Activated naive CD8-positive, alpha-beta T cell treated with anti-CD3 and anti-CD28 coated beads, Interleukin-2, amount 10 ng/mL, durations not matched to agents 7 days and 5 days (primary cell): ENCODE measurements at regions not wholly inside any gene's neighbourhood (a gene's known extent, or its start where the extent isn't known, plus 50 kb on each side); places are given as distances from the start of the nearest gene placed in this dataset.
"Not testable (repeated sequence)": the region's sequence is repeated elsewhere in the genome, so short reads cannot be mapped to it uniquely, and the experiment has no call there.

Experiments
- ATAC-seq: fragments of 150-1000 bp; cut with Tn5 transposase; one replicate; pipeline ENCODE4 v1.10.0; 2021; ENCODE audit warnings: low read depth, moderate library complexity
- POLR2A ChIA-PET: fragments of 350-600 bp; sonication (Branson Sonifier 250); formaldehyde crosslinking; loops from one replicate; lab custom pipeline; 2021; ENCODE audit warnings: antibody characterized with exemption; lab: Charles Lee
- DNase-seq: peaks from one replicate; pipeline ENCODE4 v3.0.0; 2021
- H3K27ac Mint-ChIP-seq: one replicate; pipeline ENCODE4 v1.8.0; 2022; ENCODE audit warnings: mild to moderate bottlenecking, mixed read lengths
- H3K27me3 Mint-ChIP-seq: one replicate; pipeline ENCODE4 v1.8.0; 2022; ENCODE audit warnings: mild to moderate bottlenecking, moderate library complexity, mixed read lengths
- H3K36me3 Mint-ChIP-seq: one replicate; pipeline ENCODE4 v1.8.0; 2021; ENCODE audit warnings: mild to moderate bottlenecking, mixed read lengths
- H3K4me1 Mint-ChIP-seq: one replicate; pipeline ENCODE4 v1.8.0; 2021; ENCODE audit warnings: mixed read lengths
- H3K4me3 Mint-ChIP-seq: one replicate; pipeline ENCODE4 v1.8.0; 2022; ENCODE audit warnings: mild to moderate bottlenecking, moderate library complexity, mixed read lengths
- H3K9me3 Mint-ChIP-seq: one replicate; pipeline ENCODE4 v1.8.0; 2021; ENCODE audit warnings: mixed read lengths

- Mint-ChIP-seq H3K9me3 (peaks cover 21% of the 10 kb centered on the region), H3K36me3 (peaks cover 17% of the 10 kb centered on the region)
- H3K27ac Mint-ChIP-seq, DNase-seq, H3K4me1 Mint-ChIP-seq, POLR2A ChIA-PET, H3K27me3 Mint-ChIP-seq, H3K4me3 Mint-ChIP-seq, ATAC-seq: not testable (repeated sequence)
These were observed 93.6 kb upstream of the CEP78 start for GRCh38 chr9:78142264-78142663.

- Mint-ChIP-seq H3K4me1 (peaks cover 15% of the 10 kb centered on the region), H3K27me3 (no peaks in the 10 kb centered on the region), H3K27ac (no peak overlapping the region), H3K9me3 (peaks cover 19% of the 10 kb centered on the region), H3K4me3 (no peak overlapping the region), H3K36me3 (peaks cover 16% of the 10 kb centered on the region)
- DNase-seq = no peak
- POLR2A ChIA-PET = interaction anchor here (0.7 kb wide), 1 partner anchor 1536 kb away, joined by 5 read pairs; no protein-coding TSS in a partner anchor
- peak; percentile 36 for ATAC-seq
These were observed 102.1 kb upstream of the CEP78 start for GRCh38 chr9:78133751-78134150.

DNA sequence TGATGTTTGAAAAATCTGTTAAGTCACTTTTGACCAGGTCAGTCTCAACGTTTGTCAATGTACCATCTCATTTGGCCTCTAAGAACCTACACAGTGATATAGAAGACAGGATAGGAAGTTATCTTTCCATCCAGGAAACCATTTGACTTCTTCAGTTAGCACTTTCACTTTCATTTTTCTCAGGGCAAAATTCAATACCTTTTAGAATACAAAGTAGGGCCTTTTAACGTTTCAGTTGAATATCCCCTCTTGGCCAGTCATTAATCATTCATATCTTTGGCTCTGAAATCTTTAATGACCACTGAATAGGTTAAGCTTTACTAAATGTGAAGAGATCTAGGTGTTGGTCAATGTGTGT, 101.1 kb upstream of the GNAQ start:
- peaks cover 16% of the 10 kb centered on the region for H3K9me3 Mint-ChIP-seq
- H3K27ac Mint-ChIP-seq = peak overlapping the region; percentile 85
- POLR2A ChIA-PET = no interaction called here
- peaks cover 3% of the 10 kb centered on the region for H3K27me3 Mint-ChIP-seq
- DNase-seq (no peak), ATAC-seq (peak; percentile 76)
- H3K36me3 Mint-ChIP-seq = peaks cover 12% of the 10 kb centered on the region
- peak overlapping the region; percentile 78 for H3K4me3 Mint-ChIP-seq
- peaks cover 15% of the 10 kb centered on the region for H3K4me1 Mint-ChIP-seq

DNA sequence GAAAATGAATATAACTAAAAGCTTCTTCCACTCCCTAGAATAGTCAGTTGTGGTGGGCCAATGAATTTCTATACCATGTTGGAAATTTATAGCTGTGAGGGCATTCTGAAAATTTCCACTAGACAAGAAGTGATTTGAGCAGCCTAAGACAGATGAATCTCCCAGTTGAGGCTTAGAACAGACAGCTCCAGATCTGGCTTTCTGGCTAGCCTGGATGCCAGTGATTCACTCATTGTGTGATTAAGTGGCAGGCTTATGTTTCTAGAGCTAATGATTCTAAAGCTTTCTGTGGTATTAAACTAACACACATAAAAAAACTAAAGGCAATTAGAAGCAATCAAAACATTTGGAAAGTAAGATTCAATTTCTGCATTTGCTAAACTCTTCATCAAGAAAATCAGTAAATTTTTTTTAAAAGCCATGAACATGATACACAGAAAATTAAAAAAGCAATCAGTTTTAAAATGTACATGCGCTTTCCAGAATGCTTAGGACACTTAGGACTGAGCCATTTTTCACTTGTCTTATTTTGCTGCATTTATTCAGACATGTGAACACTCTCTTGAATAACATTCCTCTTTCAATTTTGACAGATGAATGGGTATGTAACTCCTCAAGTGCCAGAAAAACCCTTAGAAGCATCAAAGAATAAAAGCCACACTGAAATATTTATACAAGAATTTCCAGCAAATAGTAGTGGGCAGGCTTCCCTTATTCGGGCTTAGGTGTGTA, 100.5 kb upstream of the GNAQ start:
- DNase-seq = no peak
- Mint-ChIP-seq H3K4me3 (peak overlapping the region; percentile 78), H3K4me1 (peaks cover 15% of the 10 kb centered on the region), H3K36me3 (peaks cover 9% of the 10 kb centered on the region), H3K27ac (peak overlapping the region; percentile 85), H3K27me3 (peaks cover 3% of the 10 kb centered on the region), H3K9me3 (peaks cover 13% of the 10 kb centered on the region)
- POLR2A ChIA-PET = interaction anchor here (0.6 kb wide), 1 partner anchor 353 kb away, joined by 3 read pairs; no protein-coding TSS in a partner anchor
- no peak for ATAC-seq

DNA sequence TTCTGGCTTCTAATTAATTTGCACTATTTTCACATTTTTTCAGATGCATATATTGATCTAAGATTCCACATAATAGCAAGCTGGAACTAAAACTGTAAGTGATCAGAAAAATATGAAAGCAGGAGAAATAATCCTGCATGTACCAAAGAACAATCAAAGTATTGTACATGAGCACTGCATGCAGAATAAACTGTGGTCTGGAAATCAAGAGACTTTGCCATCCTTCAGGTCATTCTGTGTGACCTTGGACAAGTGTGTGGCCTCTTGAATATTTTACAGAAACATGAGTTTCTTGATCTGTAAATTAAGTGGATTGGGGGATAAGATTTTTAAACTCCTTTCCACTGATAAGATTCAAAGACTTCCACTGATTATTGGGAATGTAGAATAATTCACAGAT, 99.2 kb upstream of the GNAQ start:
- Mint-ChIP-seq H3K4me3 (no peak overlapping the region), H3K27me3 (peaks cover 3% of the 10 kb centered on the region), H3K27ac (no peak overlapping the region), H3K36me3 (peaks cover 9% of the 10 kb centered on the region), H3K4me1 (peaks cover 15% of the 10 kb centered on the region), H3K9me3 (peaks cover 10% of the 10 kb centered on the region)
- POLR2A ChIA-PET = no interaction called here
- DNase-seq (no peak), ATAC-seq (no peak)

DNA sequence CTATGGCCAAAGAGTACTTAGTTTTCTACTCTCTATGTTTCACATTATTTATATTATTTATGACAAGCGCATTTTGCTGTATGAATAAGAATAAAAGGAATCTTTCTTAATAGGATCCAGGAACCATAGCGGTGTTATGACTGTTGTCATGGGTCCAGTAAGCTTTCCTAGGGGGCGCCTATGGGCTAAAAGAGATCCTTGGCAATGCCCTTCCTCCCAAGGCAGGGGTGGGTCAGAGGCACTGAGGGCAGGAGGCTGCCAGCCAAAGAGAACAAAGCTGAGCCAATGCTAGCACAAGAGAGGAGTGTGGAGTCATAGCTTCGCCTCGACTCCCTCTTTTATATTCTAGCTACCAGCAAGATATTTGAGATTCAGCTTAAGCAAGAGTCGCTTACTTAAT, 98.4 kb upstream of the GNAQ start:
- Mint-ChIP-seq H3K4me3 (no peak overlapping the region), H3K9me3 (peaks cover 6% of the 10 kb centered on the region), H3K36me3 (peaks cover 10% of the 10 kb centered on the region), H3K4me1 (peaks cover 15% of the 10 kb centered on the region), H3K27ac (no peak overlapping the region), H3K27me3 (peaks cover 4% of the 10 kb centered on the region)
- ATAC-seq = no peak
- no peak for DNase-seq
- POLR2A ChIA-PET = no interaction called here

GRCh38 chr9:78127279-78128225, 95.9 kb upstream of the GNAQ start:
- POLR2A ChIA-PET = no interaction called here
- Mint-ChIP-seq H3K9me3 (no peaks in the 10 kb centered on the region), H3K36me3 (peaks cover 3% of the 10 kb centered on the region), H3K27me3 (peaks cover 8% of the 10 kb centered on the region), H3K4me3 (no peak overlapping the region), H3K27ac (no peak overlapping the region), H3K4me1 (peaks cover 3% of the 10 kb centered on the region)
- DNase-seq (no peak), ATAC-seq (no peak)

DNA sequence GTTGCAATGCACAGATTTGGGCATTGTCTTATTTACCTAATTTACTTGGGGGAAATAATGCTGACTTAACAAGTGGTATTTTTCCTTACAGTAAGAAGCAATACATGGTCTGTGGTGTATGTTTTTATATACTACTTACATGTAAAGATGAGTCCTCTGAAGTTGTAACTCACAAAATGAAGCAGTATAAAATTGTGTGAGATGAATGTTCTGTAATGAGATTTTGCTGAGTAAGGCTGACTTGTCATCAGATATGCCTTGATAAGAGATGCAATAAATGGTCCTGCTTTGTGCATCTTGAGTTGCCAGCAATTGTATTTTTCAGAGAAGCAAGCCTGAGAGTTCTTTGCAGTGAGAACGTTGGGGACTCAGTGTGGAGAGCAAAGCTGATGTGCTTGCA, 92.2 kb upstream of the GNAQ start:
- Mint-ChIP-seq H3K36me3 (peaks cover 2% of the 10 kb centered on the region), H3K4me1 (peaks cover 12% of the 10 kb centered on the region), H3K9me3 (no peaks in the 10 kb centered on the region), H3K27me3 (peaks cover 8% of the 10 kb centered on the region), H3K4me3 (no peak overlapping the region), H3K27ac (no peak overlapping the region)
- DNase-seq = no peak
- POLR2A ChIA-PET = no interaction called here
- no peak for ATAC-seq

- peaks cover 4% of the 10 kb centered on the region for H3K36me3 Mint-ChIP-seq
- peaks cover 17% of the 10 kb centered on the region for H3K4me1 Mint-ChIP-seq
- ATAC-seq (no peak), DNase-seq (no peak)
- no peak overlapping the region for H3K4me3 Mint-ChIP-seq
- H3K27ac Mint-ChIP-seq = no peak overlapping the region
- H3K27me3 Mint-ChIP-seq = peaks cover 5% of the 10 kb centered on the region
- H3K9me3 Mint-ChIP-seq = no peaks in the 10 kb centered on the region
- POLR2A ChIA-PET = no interaction called here
These were observed 91.0 kb upstream of the GNAQ start for GRCh38 chr9:78122631-78123030.

GRCh38 chr9:78121488-78121887, 89.9 kb upstream of the GNAQ start:
- no peak overlapping the region for H3K27ac Mint-ChIP-seq
- H3K36me3 Mint-ChIP-seq = peaks cover 4% of the 10 kb centered on the region

DNA sequence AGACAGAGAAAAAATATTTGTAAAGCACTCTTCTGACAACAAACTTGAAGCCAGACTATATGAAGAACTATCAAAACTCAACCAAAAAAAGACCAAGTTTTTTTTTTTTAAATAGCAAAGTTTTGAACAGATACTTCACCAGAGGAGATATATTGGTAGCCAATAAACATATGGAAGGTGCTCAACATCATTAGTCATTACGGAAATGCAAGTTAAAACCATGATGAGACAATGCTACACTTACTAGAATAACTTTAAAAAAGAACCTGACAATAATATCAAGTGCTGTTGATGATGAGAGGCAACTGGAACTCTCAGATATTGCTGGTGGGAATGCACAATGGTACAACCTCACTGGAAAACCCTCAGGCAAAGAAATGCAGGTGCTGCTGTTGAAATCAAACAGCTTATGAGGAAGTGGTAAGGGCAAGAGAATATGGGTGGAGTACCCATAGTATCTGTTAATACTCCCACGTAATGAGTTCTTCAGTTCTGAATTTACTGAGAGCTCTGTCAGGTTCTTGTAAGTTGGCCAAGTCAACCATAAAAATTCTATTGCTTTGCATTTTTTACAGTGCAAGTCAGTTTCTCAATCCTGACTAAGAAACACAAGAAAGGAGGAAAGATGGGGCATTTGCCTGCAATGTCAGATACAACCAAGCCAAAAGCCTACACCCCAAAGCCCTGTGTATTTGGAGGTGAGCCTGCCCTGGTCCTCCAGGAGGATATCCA, 87.3 kb upstream of the GNAQ start:
- H3K4me3 Mint-ChIP-seq = peak overlapping the region; percentile 67
- DNase-seq (no peak), ATAC-seq (peak; percentile 85)
- H3K27me3 Mint-ChIP-seq = peaks cover 2% of the 10 kb centered on the region
- POLR2A ChIA-PET = interaction anchor here (1.0 kb wide), 1 partner anchor 45 kb away, joined by 5 read pairs; no protein-coding TSS in a partner anchor
- H3K9me3 Mint-ChIP-seq = no peaks in the 10 kb centered on the region
- peaks cover 20% of the 10 kb centered on the region for H3K4me1 Mint-ChIP-seq
- peaks cover 2% of the 10 kb centered on the region for H3K36me3 Mint-ChIP-seq
- peak overlapping the region; percentile 80 for H3K27ac Mint-ChIP-seq

More at GRCh38 chr9:78121488-78121887, 89.9 kb upstream of the GNAQ start:
- H3K27me3 Mint-ChIP-seq = peaks cover 5% of the 10 kb centered on the region
- ATAC-seq = no peak
- peaks cover 17% of the 10 kb centered on the region for H3K4me1 Mint-ChIP-seq
- DNase-seq = peak; percentile 56
- no peak overlapping the region for H3K4me3 Mint-ChIP-seq
- H3K9me3 Mint-ChIP-seq = no peaks in the 10 kb centered on the region
- POLR2A ChIA-PET = interaction anchor here (0.6 to 0.8 kb wide), 2 partner anchors 90 to 144 kb away, joined by 3 read pairs; partner anchors contain the start of gene GNAQ

DNA sequence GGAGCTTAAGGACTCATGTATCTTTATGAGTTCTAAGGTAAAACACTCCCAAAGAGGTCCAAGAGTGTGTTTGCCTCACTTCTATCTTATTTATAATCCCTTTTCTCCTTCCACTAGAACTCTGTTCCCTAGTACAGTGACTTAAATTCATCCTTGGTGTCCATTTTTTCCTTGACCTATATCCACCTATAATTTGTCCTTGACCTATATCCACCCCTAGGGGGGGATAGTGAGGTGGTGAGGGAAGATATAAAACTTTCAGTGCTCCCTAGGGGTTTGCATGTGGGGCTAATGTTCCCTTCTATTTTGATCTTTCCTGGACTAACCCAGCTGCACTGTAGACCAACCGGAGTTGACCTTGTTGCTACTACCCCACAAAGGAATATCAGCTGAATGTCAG, 83.5 kb upstream of the GNAQ start:
- DNase-seq (no peak), ATAC-seq (no peak)
- no peak overlapping the region for H3K4me3 Mint-ChIP-seq
- peaks cover 6% of the 10 kb centered on the region for H3K9me3 Mint-ChIP-seq
- H3K4me1 Mint-ChIP-seq = peaks cover 18% of the 10 kb centered on the region
- no peaks in the 10 kb centered on the region for H3K27me3 Mint-ChIP-seq
- H3K27ac Mint-ChIP-seq = no peak overlapping the region
- H3K36me3 Mint-ChIP-seq = peaks cover 6% of the 10 kb centered on the region
- POLR2A ChIA-PET = no interaction called here

GRCh38 chr9:78114581-78114980, 83.0 kb upstream of the GNAQ start:
- POLR2A ChIA-PET = no interaction called here
- Mint-ChIP-seq H3K27ac (no peak overlapping the region), H3K36me3 (peaks cover 6% of the 10 kb centered on the region), H3K4me3 (no peak overlapping the region), H3K9me3 (peaks cover 9% of the 10 kb centered on the region), H3K27me3 (no peaks in the 10 kb centered on the region), H3K4me1 (peaks cover 16% of the 10 kb centered on the region)
- DNase-seq (no peak), ATAC-seq (no peak)
